KMS-11 (cell line): ENCODE measurements at regions not wholly inside any gene's neighbourhood (a gene's known extent, or its start where the extent isn't known, plus 50 kb on each side); places are given as distances from the start of the nearest gene placed in this dataset.

Experiments used
- H2AFZ ChIP-seq: fragments of 200-600 bp; sonication (generic); 2 replicates; pipeline ENCODE4 v1.6.1; 2016; ENCODE audit warnings: antibody characterized with exemption, mixed run types, low read depth
- H3K27ac ChIP-seq: fragments of 200-600 bp; sonication (generic); 2 replicates; pipeline ENCODE4 v1.6.1; 2016; ENCODE audit warnings: mild to moderate bottlenecking, mixed run types
- H3K27me3 ChIP-seq: fragments of 200-600 bp; sonication (generic); 2 replicates; pipeline ENCODE4 v1.6.1; 2017; ENCODE audit warnings: mild to moderate bottlenecking, low read depth, mixed run types, moderate library complexity; ENCODE audit not compliant: insufficient read depth
- H3K36me3 ChIP-seq: fragments of 200-600 bp; sonication (generic); 2 replicates; pipeline ENCODE4 v1.6.1; 2017; ENCODE audit warnings: mild to moderate bottlenecking, mixed run types; ENCODE audit not compliant: insufficient read depth
- H3K4me1 ChIP-seq: fragments of 200-600 bp; sonication (generic); 2 replicates; pipeline ENCODE4 v1.6.1; 2016; ENCODE audit warnings: mild to moderate bottlenecking, low read depth, mixed run types; ENCODE audit not compliant: poor library complexity, severe bottlenecking
- H3K4me2 ChIP-seq: fragments of 200-600 bp; sonication (generic); 2 replicates; pipeline ENCODE4 v1.7.0; 2016; ENCODE audit warnings: mild to moderate bottlenecking, mixed run types
- H3K4me3 ChIP-seq: fragments of 200-600 bp; sonication (generic); IDR thresholded peaks from 2 replicates; pipeline ENCODE4 v1.6.1; 2017; ENCODE audit warnings: low read depth, low read length, mixed read lengths; ENCODE audit not compliant: insufficient read depth
- H3K79me2 ChIP-seq: fragments of 200-600 bp; sonication (generic); 2 replicates; pipeline ENCODE4 v1.6.1; 2016; ENCODE audit warnings: low read depth, mixed run types; ENCODE audit not compliant: insufficient read depth
- H3K9ac ChIP-seq: fragments of 200-600 bp; sonication (generic); 2 replicates; pipeline ENCODE4 v1.6.1; 2016; ENCODE audit warnings: mild to moderate bottlenecking, mixed run types
- H4K20me1 ChIP-seq: fragments of 200-600 bp; sonication (generic); 2 replicates; pipeline ENCODE4 v1.6.1; 2016; ENCODE audit warnings: mild to moderate bottlenecking, mixed run types; ENCODE audit not compliant: insufficient read depth
- CTCF ChIP-seq: fragments of 200-600 bp; sonication (generic); conservative IDR thresholded peaks from 2 replicates; pipeline ENCODE4 v1.6.1; 2017; ENCODE audit warnings: low read depth, mild to moderate bottlenecking, antibody characterized with exemption, low read length, moderate library complexity, mixed read lengths

GRCh38 chr15:88992216-88992615 is 79.0 kb upstream of the MFGE8 start:
- Histone ChIP-seq H2AFZ (no peak overlapping the region), H3K79me2 (no peaks in the 10 kb centered on the region), H3K4me1 (no peaks in the 10 kb centered on the region), H3K36me3 (no peaks in the 10 kb centered on the region), H3K4me2 (no peak overlapping the region), H4K20me1 (no peaks in the 10 kb centered on the region), H3K27ac (no peak overlapping the region), H3K9ac (no peak overlapping the region), H3K27me3 (no peaks in the 10 kb centered on the region), H3K4me3 (no peak overlapping the region)
- TF ChIP-seq CTCF = no peak

DNA sequence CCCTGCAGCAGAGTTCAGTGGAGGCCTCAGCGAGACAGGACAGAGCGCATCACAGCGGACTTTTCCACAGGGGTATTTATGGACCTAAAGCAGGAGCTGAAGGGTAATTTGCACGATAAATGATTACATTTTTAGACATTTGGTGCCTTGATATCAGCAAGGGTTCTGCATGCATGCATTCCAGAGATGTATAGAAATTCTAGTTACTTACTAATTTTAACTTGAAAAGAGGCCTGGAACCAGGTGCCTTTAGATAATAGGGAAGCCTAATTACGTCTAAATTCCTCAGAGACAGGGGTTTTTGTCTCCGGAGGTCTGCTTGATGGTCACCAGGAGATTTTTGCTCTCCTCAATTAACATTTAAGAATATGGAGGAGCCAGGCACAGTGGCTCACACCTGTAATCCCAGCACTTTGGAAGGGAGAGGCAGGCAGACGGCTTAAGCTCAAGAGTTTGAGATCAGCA is 79.8 kb upstream of the MFGE8 start:
- Histone ChIP-seq H4K20me1 (no peaks in the 10 kb centered on the region), H3K36me3 (no peaks in the 10 kb centered on the region), H3K27ac (no peak overlapping the region), H3K79me2 (no peaks in the 10 kb centered on the region), H3K4me1 (no peaks in the 10 kb centered on the region), H3K4me2 (no peak overlapping the region), H2AFZ (no peak overlapping the region), H3K4me3 (no peak overlapping the region), H3K9ac (no peak overlapping the region), H3K27me3 (no peaks in the 10 kb centered on the region)
- TF ChIP-seq CTCF = no peak

GRCh38 chr15:88993662-88994061 is 80.5 kb upstream of the MFGE8 start:
- H3K79me2 ChIP-seq = no peaks in the 10 kb centered on the region
- H4K20me1 ChIP-seq = no peaks in the 10 kb centered on the region
- H3K27me3 ChIP-seq = no peaks in the 10 kb centered on the region
- H3K9ac ChIP-seq = no peak overlapping the region
- no peaks in the 10 kb centered on the region for H3K36me3 ChIP-seq
- H3K27ac ChIP-seq = no peak overlapping the region
- no peak overlapping the region for H2AFZ ChIP-seq
- H3K4me3 ChIP-seq = no peak overlapping the region
- no peak for TF ChIP-seq CTCF
- H3K4me1 ChIP-seq = peaks cover under 1% of the 10 kb centered on the region
- no peak overlapping the region for H3K4me2 ChIP-seq

DNA sequence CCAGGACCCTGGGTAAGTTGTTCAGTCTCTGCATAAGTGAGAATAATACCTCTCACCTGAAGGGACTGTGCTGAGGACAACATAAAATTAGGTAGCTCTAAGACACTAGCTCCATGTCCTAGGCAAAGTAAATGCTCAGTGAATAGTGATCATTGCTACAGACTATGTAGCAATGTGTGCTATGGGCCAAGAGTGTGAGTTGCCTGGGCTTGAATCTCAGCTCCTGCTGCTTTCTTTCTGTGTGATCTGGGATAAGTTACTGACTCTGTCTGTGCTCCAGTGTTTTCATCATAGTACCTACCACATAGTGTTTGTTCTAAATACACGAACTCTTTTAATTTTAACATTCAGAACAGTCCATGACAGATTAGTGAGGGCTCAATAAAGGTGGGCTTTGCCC is 81.1 kb upstream of the MFGE8 start:
- Histone ChIP-seq H3K9ac (no peak overlapping the region), H3K36me3 (no peaks in the 10 kb centered on the region), H4K20me1 (no peaks in the 10 kb centered on the region), H3K4me3 (no peak overlapping the region), H2AFZ (no peak overlapping the region), H3K4me1 (peaks cover 4% of the 10 kb centered on the region), H3K79me2 (no peaks in the 10 kb centered on the region), H3K4me2 (no peak overlapping the region), H3K27me3 (no peaks in the 10 kb centered on the region), H3K27ac (no peak overlapping the region)
- no peak for TF ChIP-seq CTCF
